PC-9 (cell line): ENCODE measurements at regions not wholly inside any gene's neighbourhood (a gene's known extent, or its start where the extent isn't known, plus 50 kb on each side); places are given as distances from the start of the nearest gene placed in this dataset.

Experiments used
- EZH2 ChIP-seq: fragments of 200-600 bp; sonication (generic); IDR thresholded peaks from 2 replicates; pipeline ENCODE4 v1.8.0; 2017; ENCODE audit warnings: antibody characterized with exemption, low read depth
- TF ChIP-seq, protein P1 (sequence below): fragments of 200-600 bp; sonication (generic); conservative IDR thresholded peaks from 2 replicates; pipeline ENCODE4 v1.6.1; 2017; ENCODE audit warnings: mixed run types, antibody characterized with exemption, mild to moderate bottlenecking, moderate library complexity

DNA sequence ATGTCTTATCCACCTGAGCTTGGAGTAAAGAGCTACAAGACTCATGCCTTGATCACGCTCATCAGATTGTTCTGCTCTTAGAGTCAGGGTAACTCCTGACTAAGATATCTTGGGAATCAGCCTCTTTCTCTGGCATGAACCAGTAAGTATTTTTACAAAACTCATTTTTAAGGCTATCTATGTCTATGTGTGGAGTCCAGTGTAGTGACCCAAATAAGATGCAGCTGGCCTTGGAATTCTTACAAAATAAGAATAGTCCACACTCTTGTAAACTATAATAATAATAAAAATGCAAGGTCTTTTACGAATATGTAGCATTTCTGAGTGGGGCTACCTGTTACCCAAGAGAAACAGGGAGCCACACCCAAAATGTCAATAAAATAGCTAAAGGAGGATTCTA, 498.3 kb upstream of the SYT4 start:
- TF ChIP-seq, protein P1, sequence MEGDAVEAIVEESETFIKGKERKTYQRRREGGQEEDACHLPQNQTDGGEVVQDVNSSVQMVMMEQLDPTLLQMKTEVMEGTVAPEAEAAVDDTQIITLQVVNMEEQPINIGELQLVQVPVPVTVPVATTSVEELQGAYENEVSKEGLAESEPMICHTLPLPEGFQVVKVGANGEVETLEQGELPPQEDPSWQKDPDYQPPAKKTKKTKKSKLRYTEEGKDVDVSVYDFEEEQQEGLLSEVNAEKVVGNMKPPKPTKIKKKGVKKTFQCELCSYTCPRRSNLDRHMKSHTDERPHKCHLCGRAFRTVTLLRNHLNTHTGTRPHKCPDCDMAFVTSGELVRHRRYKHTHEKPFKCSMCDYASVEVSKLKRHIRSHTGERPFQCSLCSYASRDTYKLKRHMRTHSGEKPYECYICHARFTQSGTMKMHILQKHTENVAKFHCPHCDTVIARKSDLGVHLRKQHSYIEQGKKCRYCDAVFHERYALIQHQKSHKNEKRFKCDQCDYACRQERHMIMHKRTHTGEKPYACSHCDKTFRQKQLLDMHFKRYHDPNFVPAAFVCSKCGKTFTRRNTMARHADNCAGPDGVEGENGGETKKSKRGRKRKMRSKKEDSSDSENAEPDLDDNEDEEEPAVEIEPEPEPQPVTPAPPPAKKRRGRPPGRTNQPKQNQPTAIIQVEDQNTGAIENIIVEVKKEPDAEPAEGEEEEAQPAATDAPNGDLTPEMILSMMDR, result no peak
- TF ChIP-seq EZH2, result no peak
